GM18517 (cell line): ENCODE measurements at regions not wholly inside any gene's neighbourhood (a gene's known extent, or its start where the extent isn't known, plus 50 kb on each side); places are given as distances from the start of the nearest gene placed in this dataset.
"Not testable (repeated sequence)": the region's sequence is repeated elsewhere in the genome, so short reads cannot be mapped to it uniquely, and the experiment has no call there.

ENCODE experiments used
- ATAC-seq: cut with Tn5 transposase; IDR thresholded peaks from one replicate; pipeline ENCODE4 v1.9.1; 2021; ENCODE audit warnings: mild to moderate bottlenecking, moderate library complexity; ENCODE audit not compliant: unreplicated experiment

DNA sequence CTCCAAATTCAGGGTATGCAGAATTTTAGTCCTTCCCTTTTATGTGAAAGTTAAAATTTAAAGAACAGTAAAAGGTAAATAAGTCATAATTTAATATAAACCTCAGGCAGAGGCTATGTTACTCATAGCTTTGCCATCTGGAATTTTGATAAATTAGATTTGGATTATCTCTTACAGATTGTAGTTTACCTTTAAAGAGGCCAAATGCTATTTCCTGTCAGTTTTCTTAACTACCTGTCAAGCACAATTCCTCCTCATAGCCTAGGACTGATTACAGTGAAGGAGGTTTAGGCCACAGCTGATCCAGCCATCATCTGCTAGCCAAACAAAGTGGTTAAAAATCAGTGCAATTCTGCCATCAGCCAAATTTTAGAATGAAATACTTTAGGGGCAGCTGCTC is 128.1 kb downstream of the MFAP3L start:
- ATAC-seq: no peak

DNA sequence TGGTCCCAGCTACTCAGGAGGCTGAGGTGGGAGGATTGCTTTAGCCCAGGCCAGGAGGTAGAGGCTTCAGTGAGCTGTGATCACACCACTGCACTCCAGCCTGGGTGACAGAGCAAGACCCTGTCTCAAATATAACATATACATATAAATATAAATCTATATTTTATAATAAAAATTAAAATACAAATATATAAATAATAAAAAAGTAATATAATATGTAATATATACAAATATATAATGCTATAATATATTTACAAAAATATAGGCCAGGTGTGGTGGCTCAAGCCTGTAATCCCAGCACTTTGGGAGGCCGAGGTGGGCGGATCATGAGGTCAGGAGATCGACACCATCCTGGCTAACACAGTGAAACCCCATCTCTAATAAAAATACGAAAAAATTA is 131.4 kb downstream of the MFAP3L start:
- not testable (repeated sequence) for ATAC-seq

DNA sequence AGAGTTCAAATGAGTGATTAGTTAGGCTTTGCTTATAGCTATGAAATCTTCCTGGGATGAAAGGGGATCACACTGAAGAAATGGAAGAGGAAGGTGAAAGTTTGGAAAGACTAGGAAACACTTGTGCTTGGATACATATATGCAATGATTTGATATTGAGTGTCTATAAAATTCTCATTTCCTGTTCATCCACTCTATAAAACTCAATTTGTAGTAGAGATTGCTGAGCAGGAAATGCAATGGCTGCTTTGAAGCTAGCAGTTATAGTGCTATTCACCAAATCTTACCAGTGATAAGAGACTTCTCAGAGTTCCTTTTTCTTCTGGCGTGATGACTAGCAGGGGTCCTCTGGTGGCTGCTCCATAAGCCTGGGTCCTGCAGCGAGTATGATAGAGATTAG is 128.1 kb upstream of the HPF1 start:
- no peak for ATAC-seq

DNA sequence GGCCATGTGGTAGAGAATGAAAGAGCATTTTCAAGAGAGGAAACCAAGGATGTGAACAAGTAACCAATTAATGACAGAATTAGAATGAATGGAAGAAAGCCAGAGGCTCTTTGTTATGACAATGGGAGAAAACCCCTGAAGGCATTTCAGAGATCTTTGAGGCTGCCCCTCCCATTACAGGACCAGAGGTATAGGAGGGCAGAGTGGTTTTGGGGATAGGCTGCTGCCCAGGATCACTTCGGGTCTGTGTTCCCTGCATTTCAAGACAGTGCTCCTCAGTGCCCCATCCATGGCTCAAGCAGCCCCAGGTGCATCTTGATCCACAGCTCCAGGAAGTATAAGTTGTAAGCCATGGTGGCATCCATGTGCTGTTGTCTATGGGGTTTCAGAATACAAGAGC is 124.0 kb upstream of the HPF1 start:
- no peak for ATAC-seq

DNA sequence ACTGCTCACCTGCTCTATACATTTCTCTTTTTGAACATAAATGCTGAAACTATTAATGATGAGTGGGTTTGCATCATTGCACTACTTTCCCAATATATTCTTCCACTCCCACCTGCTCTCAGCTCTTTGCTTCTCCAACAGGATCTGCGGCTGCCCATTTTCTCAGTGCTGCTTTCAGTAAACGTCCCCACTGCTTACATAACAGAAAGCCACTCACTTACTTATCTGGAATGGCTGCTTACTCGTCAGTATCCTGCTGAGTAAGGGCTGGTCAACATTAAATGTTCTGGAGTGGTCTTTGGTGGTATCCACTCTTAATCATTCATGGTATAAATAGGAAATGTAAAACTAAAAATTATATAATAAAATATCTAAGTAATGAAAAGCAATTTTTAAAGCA is 112.8 kb upstream of the HPF1 start:
- ATAC-seq: no peak

DNA sequence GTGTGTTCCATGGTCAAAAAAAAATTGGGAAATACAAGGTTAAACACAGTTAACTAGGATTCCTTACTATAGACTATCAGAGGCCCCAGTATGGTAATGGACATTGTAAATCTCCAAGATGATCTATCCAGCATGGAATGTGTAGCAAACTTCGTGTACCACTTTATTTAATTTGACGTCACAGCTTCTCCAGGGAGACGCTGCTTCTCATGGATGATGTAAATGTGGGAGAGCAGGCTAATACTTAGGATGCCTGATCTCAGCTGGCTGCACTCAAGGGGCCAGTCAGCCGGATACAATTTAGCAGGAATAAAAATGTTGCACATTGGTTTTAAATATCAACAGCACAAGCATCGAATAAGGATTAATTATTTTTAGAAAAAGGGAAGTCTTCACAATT is 111.7 kb upstream of the HPF1 start:
- ATAC-seq: no peak

DNA sequence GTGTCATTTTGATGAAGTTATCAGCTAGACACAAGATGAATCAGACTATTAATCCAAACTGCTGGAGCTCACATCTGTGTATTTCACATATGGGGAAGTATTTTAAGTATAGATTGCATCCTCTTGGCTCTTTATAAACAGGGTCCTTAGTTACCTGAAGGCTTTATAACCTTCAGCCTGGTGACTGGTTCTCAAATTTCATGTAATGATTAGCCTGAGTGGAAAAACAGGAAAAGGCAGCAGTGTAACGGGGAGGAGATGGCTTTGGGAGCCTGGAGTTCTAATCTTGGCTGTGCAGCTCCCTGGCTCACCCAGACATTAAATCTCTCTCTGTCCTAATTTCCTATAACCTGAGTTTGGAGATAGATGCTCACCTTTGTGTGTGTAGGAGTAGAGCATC is 103.8 kb upstream of the HPF1 start:
- ATAC-seq: no peak

DNA sequence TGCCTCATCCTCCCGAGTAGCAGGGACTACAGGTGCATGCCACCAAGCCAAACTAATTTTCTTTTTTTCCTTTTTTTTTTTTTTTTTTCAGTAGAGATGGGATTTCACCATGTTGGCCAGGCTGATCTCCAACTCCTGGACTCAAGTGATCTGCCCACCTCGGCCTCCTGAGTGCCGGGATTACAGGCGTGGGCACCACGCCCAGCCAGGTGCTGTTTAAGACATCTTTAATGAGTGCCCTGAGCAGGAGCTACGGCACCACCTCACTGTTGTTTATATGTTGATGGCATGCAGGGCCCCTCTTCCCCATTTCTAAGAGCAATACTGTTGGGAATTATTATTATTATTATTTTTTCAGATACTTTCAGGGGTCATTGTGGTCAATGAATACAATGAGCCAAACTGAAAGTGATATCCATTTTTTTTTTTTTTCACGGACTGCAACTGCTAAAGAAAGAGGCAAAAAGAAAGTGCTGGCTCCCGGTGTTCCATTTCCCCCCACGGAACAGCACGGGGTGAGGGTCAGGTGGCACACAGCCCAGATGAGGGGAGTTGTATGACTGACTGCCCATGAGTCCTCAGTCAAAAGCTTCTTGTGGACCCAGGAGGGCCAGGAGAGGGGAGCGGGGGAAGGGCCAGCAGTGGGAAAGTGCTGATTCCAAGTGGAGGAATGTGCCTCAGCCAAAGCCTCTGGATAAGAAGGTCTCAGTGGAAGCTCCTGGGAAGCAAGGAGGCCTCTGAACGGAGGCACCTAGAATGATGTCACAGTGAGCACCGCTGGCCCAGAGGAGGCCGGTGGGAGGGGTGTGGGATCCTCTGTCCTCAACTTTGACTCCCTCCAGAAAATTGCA is 101.8 kb upstream of the HPF1 start:
- ATAC-seq: no peak

DNA sequence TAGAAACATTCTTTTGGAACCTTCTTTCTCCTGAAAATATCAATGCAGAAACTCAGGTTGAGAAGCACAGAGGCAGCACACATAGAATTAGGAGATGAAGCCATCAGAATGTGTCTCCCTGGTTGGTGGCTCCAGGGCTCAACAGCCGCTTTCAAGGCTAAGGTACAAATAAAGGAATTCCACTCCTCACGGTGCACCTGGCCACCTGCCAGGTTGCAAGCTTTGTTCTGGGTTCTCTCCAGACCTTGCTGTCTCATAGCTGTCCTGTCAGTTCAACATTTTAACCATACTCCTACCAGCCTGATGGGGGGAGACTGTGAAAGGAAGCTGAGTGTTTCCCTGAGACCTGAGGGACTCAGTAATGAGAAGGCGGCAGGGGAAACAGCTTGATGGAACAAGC is 96.3 kb upstream of the HPF1 start:
- no peak for ATAC-seq

DNA sequence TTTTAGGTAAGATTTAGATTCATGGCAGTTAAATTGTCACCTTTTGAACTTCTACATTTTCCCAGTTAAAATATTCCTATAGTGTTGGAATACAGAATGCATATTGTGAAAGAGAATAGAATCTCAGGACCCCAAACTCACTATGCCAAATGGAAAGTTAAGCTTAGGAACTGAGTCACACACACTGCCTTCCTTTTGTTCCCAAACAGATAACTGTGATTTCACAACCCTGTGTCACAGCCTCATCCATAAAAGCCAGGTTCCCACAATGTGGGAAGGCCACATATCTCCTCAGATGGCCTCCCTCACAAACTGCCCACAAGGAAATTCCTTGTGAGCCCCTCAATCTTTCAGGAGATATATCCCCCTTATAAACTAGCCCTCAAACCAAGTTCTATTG is 94.7 kb upstream of the HPF1 start:
- no peak for ATAC-seq

DNA sequence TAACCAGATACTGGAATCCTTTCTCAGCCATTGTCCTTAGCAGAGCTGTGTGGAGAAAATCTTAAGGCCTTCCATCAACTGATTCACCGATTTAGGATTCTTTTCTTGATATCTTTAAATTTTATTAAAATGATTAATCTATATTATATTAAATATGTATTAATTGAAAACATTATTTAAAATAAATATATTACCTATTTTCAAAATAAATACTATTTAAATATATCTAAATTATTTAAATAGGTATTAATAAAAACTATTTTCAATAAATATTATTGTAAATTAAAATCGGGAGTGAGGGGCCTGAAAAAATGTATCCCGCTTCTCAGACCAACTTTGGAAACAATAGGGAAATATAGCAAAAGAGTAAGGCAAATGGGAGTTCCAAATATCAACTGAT is 94.0 kb upstream of the HPF1 start:
- no peak for ATAC-seq

DNA sequence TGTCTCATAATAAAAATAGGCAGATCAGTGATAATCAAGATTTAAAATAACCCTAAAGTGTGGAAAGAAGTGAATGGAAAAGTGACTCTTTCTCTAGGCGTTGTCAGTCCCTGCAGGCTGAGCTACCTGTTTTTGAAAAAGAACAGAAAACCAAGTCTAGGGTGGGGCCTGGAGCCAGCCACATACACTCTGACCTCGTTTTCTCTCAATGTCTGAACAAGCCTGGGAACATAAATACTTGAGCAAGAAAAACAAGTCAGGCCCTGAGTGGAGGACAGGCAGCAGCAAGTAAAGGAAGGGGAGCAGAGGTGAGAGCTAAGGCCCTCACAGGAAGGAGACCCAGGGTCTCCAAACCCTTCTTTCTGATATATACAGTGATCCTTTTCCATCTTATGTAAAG is 91.7 kb upstream of the HPF1 start:
- ATAC-seq: no peak

DNA sequence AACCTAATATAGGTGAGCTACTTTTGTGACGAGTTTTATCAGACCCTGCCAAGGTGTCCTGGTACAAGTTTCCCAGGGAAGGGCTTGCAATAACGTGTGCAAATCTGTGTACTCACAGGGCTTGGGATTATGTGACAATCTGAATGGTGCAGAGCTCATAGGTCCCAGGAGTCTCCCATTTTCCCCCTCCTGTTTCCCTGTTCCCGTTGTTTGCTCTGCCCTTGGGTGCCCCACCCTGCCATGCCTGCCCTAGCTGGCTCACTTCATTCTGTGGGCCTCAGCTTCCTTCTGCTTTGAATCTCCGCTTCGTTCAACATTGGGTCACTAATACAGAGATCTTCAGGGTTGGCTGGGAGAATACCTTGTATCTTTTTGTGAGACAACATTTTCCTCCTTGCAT is 90.3 kb upstream of the HPF1 start:
- ATAC-seq: no peak

DNA sequence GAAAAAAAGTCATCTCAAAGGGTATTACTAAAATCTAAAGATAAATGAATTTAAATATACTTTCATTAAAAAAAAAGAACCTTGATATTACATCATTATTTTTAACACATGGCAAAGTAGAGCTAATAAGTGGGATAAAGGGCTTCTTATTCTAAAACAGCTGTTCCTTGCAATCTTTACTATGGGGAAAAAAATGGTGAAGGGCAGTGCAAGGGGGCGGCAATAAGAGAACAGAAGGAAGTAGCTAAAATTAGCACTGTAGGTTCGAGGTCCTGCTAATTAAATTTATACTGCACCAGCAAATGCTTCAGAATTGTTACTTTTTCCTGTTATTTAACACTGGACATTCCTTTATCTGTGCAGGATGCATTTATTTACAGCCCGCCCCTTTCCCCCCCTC is 89.4 kb upstream of the HPF1 start:
- ATAC-seq: no peak

DNA sequence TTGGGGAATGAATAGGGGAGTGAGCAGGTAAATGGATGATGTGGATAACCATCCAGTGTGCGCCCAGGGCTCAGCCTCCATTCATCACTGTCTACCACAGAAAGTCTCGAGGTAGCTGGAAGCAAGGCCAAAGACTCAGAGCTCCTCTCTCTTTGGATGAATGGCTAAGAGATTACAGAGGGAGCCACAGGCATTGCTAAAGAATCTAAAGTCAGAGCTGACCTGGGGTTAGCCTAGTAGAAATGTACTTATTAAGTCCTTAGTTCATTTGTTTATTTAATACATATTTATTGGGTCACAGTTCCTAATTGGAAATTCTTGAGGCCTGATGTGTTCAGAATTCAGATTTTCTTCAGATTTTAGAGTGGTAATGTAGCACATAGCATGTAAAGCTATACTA is 88.7 kb upstream of the HPF1 start:
- no peak for ATAC-seq

DNA sequence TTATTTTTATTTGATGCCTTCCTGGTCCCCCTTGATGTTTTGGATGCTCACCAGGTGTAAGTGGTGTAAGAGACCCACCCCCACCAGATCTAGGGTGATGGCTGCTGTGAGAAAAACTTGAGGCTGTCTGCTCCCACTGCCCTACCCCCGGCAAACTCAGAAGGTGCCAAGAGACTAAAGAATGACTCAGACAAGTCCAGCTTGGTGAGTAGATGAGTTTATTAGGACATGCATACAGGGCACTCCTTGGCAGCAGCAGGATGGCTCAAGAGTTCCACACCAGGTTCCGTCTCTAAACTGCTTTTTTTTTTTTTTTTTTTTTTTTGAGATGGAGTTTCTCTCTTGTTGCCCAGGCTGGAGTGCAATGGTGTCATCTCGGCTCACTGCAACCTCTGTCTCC is 84.0 kb upstream of the HPF1 start:
- no peak for ATAC-seq

DNA sequence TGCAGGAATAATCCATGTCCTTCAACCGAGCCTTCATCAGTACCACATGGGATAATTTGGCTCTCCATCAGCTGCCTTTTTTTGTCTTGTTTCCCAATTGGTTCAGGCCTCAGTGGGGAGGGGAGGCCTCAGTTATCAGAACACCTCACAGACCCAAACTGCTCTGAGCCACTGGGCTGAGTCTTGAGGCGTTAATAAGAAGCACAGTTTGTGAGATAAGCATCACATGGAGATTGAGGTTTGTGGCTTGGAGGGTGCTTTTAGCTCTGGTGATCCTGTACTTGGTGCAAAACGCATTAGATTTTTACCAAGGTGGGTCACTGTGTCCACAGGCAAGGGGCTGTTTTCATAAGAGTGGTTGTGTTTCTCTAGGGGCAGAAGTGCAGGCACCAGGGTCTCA is 82.8 kb upstream of the HPF1 start:
- ATAC-seq: no peak

DNA sequence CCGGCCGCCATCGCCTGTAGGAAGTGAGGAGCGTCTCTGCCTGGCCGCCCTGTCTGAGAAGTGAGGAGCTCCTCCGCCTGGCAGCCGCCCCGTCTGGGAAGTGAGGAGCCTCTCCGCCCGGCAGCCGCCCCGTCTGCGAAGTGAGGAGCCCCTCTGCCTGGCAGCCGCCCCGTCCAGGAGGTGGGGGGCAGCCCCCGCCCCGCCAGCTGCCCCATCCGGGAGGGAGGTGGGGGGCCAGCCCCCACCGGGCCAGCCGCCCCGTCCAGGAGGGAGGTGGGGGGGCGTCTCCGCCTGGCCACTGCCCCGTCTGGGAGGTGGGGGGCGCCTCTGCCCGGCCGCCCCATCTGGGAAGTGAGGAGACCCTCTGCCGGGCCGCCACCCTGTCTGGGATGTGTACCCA is 70.6 kb upstream of the HPF1 start:
- ATAC-seq: not testable (repeated sequence)

DNA sequence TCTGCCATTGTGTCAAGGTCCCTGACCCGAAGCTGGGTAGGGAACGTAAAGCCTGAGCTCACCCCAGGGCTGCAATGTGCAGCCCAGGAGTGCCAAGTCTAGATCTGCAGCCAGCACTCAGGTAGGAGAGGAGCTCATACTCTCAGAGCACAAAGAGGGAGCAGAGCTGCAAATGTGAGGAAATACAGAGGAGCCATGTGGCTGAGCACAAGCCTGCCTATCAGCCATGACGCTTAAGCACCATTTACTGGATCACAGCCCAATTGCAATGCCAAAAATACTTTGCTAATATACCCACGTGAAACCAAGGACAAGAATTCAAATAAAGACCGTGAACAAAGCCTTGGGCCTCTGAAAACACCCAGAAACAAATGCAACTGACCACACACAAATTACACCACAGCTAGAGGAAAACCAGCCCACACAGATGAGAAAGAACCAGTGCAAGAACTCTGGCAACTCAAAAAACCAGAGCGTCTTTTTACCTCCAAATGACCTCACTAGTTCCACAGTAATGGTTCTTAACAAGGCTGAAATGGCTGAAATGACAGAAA is 69.0 kb upstream of the HPF1 start:
- no peak for ATAC-seq

DNA sequence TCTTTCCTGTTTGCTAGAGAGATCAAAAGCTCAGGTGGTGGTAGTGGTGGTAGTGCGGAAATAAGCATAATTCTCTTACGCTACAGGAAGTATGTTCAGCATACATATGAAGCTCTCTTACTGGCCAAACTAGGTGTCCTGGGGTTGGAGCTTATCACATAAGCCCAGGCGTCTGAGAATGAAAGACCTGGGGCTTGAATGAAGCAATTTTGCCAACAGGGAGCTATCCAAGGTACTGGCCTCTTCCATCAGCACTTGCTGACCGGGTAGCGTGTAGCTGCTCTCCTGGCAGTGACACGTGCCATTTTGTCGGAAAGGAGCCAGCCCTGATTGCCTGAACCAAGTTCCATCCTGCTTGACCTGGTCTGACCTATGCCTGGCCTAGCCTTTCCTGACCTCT is 65.9 kb upstream of the HPF1 start:
- ATAC-seq: no peak

DNA sequence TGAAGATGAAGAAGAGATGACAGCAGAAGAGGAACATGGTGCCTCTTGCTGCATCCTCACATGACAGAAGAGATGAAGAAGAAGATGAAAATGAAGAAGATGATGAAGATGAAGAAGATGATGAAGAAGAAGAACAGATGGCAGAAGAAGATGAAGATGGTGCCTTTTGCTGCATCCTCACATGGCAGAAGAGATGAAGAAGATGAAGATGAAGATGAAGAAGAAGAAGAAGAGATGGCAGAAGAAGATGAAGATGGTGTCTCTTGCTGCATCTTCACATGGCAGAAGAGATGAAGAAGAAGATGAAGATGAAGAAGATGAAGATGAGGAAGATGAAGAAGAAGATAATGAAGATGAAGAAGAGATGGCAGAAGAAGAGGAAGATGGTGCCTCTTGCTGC is 63.7 kb upstream of the HPF1 start:
- no peak for ATAC-seq

DNA sequence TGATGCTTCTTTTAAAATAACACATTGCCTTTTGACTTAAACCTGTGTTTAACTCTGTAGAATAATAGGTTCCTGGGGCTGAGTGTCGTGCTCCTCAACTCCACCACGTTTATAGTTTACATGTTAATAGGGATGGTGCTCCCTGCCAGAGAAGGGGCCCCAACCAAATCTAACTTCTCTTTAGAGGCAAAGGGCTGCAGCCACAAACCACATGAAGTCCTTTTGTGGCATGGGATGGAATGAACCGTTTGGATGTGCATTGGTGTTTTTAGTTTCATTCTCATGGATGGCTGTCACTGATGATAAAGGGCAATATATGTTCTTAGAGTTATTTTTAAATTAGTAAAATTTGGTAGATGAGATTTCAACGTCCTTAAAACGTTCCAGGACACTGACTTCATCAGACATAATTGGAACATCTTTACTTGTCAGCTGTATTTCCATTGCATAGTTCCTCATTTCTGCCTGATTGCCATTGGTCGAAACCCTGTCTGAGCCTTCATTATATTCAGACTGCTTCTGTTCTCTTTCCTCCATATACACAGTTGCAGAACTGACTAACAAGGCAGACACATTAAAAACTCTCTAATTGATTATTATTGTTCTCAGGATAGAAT is 60.4 kb upstream of the HPF1 start:
- ATAC-seq: peak; percentile 62

DNA sequence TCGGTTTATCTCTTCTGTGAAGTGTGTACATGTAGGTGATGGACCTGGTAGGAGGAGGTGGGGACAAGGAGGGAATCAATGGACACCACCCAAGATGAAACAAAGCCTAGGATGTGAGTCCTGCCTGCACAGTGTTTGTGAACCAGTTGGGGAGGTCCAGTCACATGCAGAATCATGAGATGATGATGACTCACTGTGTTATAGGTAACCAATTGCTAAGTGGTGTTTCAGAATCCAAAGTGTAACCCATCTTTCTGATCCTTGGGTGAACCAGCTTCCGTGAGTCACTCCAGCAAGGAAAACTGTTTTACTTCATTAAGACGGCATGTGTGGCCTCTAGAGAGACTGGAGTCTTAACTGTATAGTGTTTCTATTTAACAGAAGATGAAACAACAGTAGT is 57.9 kb upstream of the HPF1 start:
- no peak for ATAC-seq
